ENCODE measurements at regions not wholly inside any gene's neighbourhood (a gene's known extent, or its start where the extent isn't known, plus 50 kb on each side); places are given as distances from the start of the nearest gene placed in this dataset.

DNA sequence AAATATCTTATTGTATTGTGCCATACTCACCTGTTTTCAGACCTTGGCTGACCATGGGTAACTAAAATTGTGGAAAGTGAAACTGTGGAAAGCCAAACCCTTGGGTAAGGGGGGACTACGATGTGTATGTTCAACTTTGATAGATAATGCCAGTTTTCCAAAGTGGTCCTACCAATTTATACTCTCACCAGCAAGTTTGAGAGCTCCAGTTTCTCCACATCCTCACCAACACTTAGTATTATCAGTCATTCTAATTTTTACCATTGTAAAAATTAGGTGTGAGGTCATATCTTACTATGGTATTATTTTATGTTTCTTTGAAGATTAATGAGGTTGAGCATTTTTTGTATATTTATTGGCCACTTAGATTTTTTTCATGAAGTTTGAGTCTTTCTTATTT is 346.9 kb upstream of the PODXL start:
- intact Hi-C loops (cut with micrococcal nuclease): no loop called here

DNA sequence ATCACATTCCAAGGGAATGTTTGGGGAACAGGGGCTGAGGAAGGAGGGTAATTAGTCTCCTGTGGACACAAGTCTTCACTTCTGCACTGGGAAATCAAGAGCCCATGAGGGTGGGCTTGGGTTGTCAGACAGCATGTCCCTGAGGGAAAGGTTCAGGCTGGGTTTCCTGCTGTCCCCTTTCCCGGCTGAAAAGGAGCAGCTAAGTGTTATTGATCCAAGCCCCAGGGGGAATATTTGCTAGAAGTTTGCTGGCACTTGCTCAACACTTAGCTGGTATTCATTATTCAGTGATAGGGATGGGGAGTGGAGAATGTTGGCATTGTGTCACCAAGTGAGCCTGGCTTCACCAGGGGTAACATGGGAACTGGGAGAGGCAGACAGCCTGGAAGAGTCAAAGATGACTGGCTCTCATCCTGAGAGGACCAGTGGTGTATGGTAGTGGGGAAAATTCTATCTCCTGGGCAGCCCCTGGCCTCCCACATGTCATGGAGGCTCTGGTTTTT is 344.4 kb upstream of the PODXL start:
- intact Hi-C loops (cut with micrococcal nuclease): no loop called here

DNA sequence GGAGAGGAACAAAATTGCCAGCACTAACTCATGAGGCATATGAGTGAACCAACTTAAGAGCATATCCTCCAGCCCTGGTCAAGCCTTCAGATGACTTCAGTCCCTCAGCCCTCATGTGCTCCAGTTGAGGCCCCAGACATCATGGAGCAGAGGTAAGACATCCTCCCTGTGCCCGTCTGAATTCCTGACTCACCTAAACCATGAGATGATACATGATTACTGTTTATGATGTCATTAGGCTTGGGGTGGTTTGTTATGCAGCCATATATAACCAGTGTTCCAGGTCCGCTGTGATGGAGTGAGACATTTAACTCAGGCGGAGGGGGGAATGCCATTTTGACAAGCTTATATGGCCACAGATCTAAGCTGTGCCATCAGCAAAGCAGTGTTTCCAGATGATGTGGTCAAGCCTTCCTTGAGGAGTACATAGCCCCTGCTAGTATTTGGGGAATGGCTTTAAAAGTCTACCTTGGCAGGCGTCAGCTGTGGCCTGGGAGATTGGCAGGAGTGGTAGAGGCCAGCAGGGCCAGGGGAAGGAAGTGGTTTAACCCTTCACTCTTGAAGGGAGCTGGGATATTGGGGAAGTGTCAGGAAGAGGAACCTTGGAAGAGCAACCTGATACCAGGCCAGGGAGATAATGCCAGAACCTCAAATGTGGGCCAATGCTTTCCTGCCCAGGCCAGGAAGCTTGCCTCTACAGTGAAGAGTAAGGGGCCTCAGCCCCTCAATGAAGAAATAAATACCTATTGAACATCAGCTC is 343.0 kb upstream of the PODXL start:
- intact Hi-C loops (cut with micrococcal nuclease): no loop called here

GRCh38 chr7:131898418-131898817 is 342.0 kb upstream of the PODXL start:
- intact Hi-C loops (cut with micrococcal nuclease): no loop called here

DNA sequence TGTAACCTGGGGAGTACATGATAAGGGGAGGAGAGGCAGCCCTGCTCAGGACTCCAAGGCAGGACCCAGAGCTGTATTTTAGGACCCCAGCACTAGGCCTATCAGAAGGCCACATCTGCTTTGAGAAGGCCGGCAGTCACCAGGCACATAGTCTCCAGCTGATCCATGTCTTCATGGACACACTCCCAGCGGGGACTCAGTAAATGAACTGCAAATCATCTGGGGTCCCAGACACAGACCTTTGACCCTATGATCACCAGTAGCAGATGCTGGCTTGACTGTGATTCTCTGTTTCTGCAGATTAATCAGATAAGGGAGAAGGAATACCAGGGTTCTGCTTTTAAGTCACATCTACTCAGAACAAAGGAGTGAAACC is 341.4 kb upstream of the PODXL start:
- intact Hi-C loops (cut with micrococcal nuclease): no loop called here

DNA sequence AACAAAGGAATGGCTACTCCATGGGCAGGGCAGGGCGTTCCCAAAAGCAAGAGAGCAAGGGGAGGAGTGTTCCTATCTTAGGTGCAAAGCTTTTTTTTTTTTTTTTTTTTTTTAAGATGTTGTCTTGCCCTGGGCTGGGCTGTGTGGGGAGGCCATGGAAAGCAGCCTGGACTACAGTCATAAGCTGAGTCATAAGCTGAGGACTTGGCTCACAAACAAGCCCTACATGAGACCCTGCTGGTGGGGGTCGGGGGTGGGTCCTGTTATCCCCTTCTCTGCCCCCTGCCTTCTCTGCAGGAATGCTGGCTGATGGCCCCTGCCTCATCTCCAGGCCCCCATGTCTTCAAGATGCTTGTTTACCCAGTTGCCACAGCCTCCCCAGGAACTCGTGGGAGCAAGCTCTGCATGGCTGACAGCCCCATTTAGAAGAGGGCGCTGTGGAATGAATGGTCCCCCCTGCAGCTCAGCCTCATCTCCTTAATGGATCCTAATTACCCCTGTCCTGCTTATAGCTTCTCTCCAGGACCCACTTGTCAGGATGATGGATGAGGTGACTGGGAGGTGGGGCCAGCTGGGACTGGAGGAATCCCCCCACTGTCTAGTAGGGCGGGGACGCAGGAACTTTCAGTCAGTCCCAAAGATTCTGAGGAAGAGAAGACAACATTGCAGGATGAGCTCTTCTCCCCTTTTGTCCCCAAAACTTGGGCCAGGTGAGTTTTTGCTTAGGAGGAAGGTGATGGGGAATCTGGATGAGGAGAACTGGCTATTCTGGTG is 340.8 kb upstream of the PODXL start:
- intact Hi-C loops (cut with micrococcal nuclease): no loop called here

GRCh38 chr7:131896165-131896863 is 339.9 kb upstream of the PODXL start:
- intact Hi-C loops (cut with micrococcal nuclease): no loop called here

GRCh38 chr7:131895541-131896164 is 339.2 kb upstream of the PODXL start:
- intact Hi-C loops (cut with micrococcal nuclease): no loop called here

GRCh38 chr7:131893631-131894340 is 337.4 kb upstream of the PODXL start:
- intact Hi-C loops (cut with micrococcal nuclease): no loop called here

GRCh38 chr7:131890176-131890575 is 333.7 kb upstream of the PODXL start:
- intact Hi-C loops (cut with micrococcal nuclease): no loop called here

- intact Hi-C loops (cut with micrococcal nuclease): no loop called here
Measured at GRCh38 chr7:131889572-131890150, 333.2 kb upstream of the PODXL start.

GRCh38 chr7:131883769-131884168 is 327.3 kb upstream of the PODXL start:
- intact Hi-C loops (cut with micrococcal nuclease): no loop called here

DNA sequence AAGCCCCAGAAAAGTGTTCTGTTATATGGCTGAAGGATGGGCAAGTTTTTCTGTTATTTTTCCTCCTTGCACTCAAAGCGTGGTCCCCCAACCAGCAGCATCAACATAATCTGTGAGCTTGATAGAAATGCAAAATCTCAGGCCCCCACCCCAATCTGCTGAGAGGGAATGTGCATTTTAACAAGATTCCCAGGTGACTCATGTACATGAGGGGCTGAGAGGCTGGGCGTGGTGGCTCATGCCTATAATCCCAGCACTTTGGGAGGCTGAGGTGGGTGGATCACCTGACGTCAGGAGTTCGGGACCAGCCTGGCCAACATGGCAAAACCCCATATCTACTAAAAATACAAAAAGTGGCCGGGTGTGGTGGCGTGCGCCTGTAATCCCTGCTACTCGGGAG is 326.8 kb upstream of the PODXL start:
- intact Hi-C loops (cut with micrococcal nuclease): no loop called here

GRCh38 chr7:131882321-131882720 is 325.9 kb upstream of the PODXL start:
- intact Hi-C loops (cut with micrococcal nuclease): no loop called here

- intact Hi-C loops (cut with micrococcal nuclease): no loop called here
Measured at GRCh38 chr7:131880078-131880477, 323.6 kb upstream of the PODXL start.

DNA sequence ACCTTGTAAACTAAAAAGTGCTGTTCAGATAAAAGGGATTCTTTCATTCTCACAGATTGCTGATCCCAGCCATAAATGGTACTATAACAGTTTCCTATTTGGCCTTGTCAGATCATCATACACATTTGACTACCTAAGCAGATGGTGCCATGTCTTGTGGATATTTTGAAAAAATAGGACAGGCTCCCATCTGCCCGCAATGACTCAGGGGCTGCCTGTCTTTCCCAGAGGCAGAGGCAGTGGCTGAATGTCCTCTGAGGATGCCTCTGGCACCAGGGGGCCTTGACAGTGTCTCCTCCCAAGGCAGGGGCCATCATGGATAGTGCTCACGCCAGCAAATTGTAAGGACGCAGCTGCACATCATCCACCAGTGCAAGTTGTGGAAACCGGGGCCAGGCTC is 323.0 kb upstream of the PODXL start:
- intact Hi-C loops (cut with micrococcal nuclease): no loop called here

- intact Hi-C loops (cut with micrococcal nuclease): no loop called here
Measured at GRCh38 chr7:131878777-131879176, 322.3 kb upstream of the PODXL start.

DNA sequence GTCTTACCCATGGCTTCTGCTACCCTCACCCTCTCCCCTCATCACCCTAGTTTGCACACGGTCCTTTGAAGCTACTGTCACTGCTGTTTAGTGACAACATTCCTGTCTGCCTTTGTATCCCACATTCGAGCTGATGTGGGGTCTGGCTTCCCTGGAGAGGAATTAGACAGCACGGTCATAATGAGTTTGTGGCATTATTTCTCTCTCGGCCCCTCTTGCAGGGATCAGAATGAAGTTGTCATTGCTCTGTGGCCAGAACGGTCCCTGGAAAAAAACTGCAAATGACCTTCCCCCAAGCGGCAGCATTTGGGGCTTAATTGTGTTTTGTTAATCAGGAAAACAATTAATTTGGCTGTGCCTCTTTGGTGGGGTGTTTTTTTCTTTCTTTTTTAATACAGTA is 317.2 kb upstream of the PODXL start:
- intact Hi-C loops (cut with micrococcal nuclease): no loop called here

DNA sequence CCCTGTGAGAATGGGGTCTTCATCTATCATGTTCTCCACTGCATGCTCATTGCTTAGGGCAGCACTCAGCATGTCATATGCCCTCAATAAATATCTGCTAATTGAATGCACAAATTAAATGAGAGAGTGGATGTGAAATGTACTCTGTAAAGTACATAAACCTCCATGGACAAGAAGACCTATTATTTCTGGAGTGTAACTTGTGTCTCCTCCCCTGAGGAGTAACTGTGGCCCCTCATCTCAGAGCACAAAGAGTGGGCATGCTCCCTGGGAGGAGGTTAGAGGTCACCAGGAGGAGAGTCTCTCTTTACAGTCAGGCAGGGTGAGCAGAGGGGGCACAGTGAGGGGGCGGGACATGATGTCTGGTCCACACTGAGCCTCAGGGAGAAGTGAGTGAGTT is 313.6 kb upstream of the PODXL start:
- intact Hi-C loops (cut with micrococcal nuclease): no loop called here

- intact Hi-C loops (cut with micrococcal nuclease): no loop called here
Measured at GRCh38 chr7:131869169-131869844, 312.9 kb upstream of the PODXL start.

Data from T-helper 2 cell treated with Interferon-gamma antibody and Interleukin-4, amounts not matched to agents 100 ng/mL and 5 ng/mL, for 36 hours (primary cell).